Activated naive CD4-positive, alpha-beta T cell treated with anti-CD3 and anti-CD28 coated beads, Interleukin-2, amount 10 ng/mL, durations not matched to agents 7 days and 5 days (primary cell): ENCODE measurements at regions not wholly inside any gene's neighbourhood (a gene's known extent, or its start where the extent isn't known, plus 50 kb on each side); places are given as distances from the start of the nearest gene placed in this dataset.

Source experiments
- CTCF ChIA-PET: fragments of 350-600 bp; sonication (Branson Sonifier 250); formaldehyde crosslinking; loops from one replicate; lab custom pipeline; 2021; ENCODE audit warnings: antibody characterized with exemption; lab: Charles Lee
- DNase-seq: peaks from one replicate; pipeline ENCODE4 v3.0.0-alpha.2; 2020
- H3K27ac Mint-ChIP-seq: one replicate; pipeline ENCODE4 v1.8.0; 2021; ENCODE audit warnings: mild to moderate bottlenecking, moderate library complexity, mixed read lengths
- H3K27me3 Mint-ChIP-seq: one replicate; pipeline ENCODE4 v1.8.0; 2021; ENCODE audit warnings: mild to moderate bottlenecking, mixed read lengths
- H3K36me3 Mint-ChIP-seq: one replicate; pipeline ENCODE4 v1.8.0; 2021; ENCODE audit warnings: mixed read lengths
- H3K4me1 Mint-ChIP-seq: one replicate; pipeline ENCODE4 v1.8.0; 2021; ENCODE audit warnings: mixed read lengths
- H3K4me3 Mint-ChIP-seq: one replicate; pipeline ENCODE4 v1.8.0; 2021; ENCODE audit warnings: mild to moderate bottlenecking, moderate library complexity, mixed read lengths
- H3K9me3 Mint-ChIP-seq: one replicate; pipeline ENCODE4 v1.8.0; 2021; ENCODE audit warnings: mixed read lengths

- Mint-ChIP-seq H3K36me3 (no peaks in the 10 kb centered on the region), H3K9me3 (peaks cover 23% of the 10 kb centered on the region), H3K27me3 (no peaks in the 10 kb centered on the region), H3K27ac (no peak overlapping the region), H3K4me1 (no peaks in the 10 kb centered on the region), H3K4me3 (no peak overlapping the region)
- no peak for DNase-seq
- CTCF ChIA-PET, result no interaction called here
Observed at GRCh38 chr14:84397631-84398030, 1132.3 kb upstream of the FLRT2 start.

GRCh38 chr14:84399296-84399910, 1130.5 kb upstream of the FLRT2 start:
- no peak for DNase-seq
- no peak overlapping the region for H3K27ac Mint-ChIP-seq
- no peaks in the 10 kb centered on the region for H3K27me3 Mint-ChIP-seq
- no peaks in the 10 kb centered on the region for H3K36me3 Mint-ChIP-seq
- no peak overlapping the region for H3K4me3 Mint-ChIP-seq
- CTCF ChIA-PET, result no interaction called here
- H3K9me3 Mint-ChIP-seq, result peaks cover 23% of the 10 kb centered on the region
- no peaks in the 10 kb centered on the region for H3K4me1 Mint-ChIP-seq

- no peaks in the 10 kb centered on the region for H3K36me3 Mint-ChIP-seq
- no peak for DNase-seq
- no peaks in the 10 kb centered on the region for H3K4me1 Mint-ChIP-seq
- no peak overlapping the region for H3K4me3 Mint-ChIP-seq
- H3K27ac Mint-ChIP-seq, result no peak overlapping the region
- H3K27me3 Mint-ChIP-seq, result no peaks in the 10 kb centered on the region
- H3K9me3 Mint-ChIP-seq, result peaks cover 18% of the 10 kb centered on the region
- CTCF ChIA-PET, result no interaction called here
Observed at GRCh38 chr14:84401631-84402030, 1128.3 kb upstream of the FLRT2 start.

GRCh38 chr14:84403585-84403984, 1126.4 kb upstream of the FLRT2 start:
- peaks cover 16% of the 10 kb centered on the region for H3K9me3 Mint-ChIP-seq
- no peaks in the 10 kb centered on the region for H3K36me3 Mint-ChIP-seq
- no peak overlapping the region for H3K27ac Mint-ChIP-seq
- no peaks in the 10 kb centered on the region for H3K27me3 Mint-ChIP-seq
- CTCF ChIA-PET, result no interaction called here
- DNase-seq, result no peak
- no peak overlapping the region for H3K4me3 Mint-ChIP-seq
- no peaks in the 10 kb centered on the region for H3K4me1 Mint-ChIP-seq

GRCh38 chr14:84404246-84404645, 1125.7 kb upstream of the FLRT2 start:
- H3K27ac Mint-ChIP-seq, result no peak overlapping the region
- no peaks in the 10 kb centered on the region for H3K4me1 Mint-ChIP-seq
- no peak for DNase-seq
- no peak overlapping the region for H3K4me3 Mint-ChIP-seq
- H3K27me3 Mint-ChIP-seq, result no peaks in the 10 kb centered on the region
- peaks cover 13% of the 10 kb centered on the region for H3K9me3 Mint-ChIP-seq
- no peaks in the 10 kb centered on the region for H3K36me3 Mint-ChIP-seq
- CTCF ChIA-PET, result no interaction called here

GRCh38 chr14:84409435-84409834, 1120.5 kb upstream of the FLRT2 start:
- H3K9me3 Mint-ChIP-seq, result peaks cover 19% of the 10 kb centered on the region
- no peak for DNase-seq
- H3K4me1 Mint-ChIP-seq, result no peaks in the 10 kb centered on the region
- no peaks in the 10 kb centered on the region for H3K27me3 Mint-ChIP-seq
- H3K27ac Mint-ChIP-seq, result no peak overlapping the region
- H3K36me3 Mint-ChIP-seq, result no peaks in the 10 kb centered on the region
- CTCF ChIA-PET, result no interaction called here
- no peak overlapping the region for H3K4me3 Mint-ChIP-seq

GRCh38 chr14:84410344-84410743, 1119.6 kb upstream of the FLRT2 start:
- Mint-ChIP-seq H3K4me3 (no peak overlapping the region), H3K9me3 (peaks cover 19% of the 10 kb centered on the region), H3K4me1 (no peaks in the 10 kb centered on the region), H3K36me3 (no peaks in the 10 kb centered on the region), H3K27me3 (no peaks in the 10 kb centered on the region), H3K27ac (no peak overlapping the region)
- CTCF ChIA-PET, result no interaction called here
- DNase-seq, result no peak

- DNase-seq, result no peak
- Mint-ChIP-seq H3K27me3 (no peaks in the 10 kb centered on the region), H3K4me1 (no peaks in the 10 kb centered on the region), H3K27ac (no peak overlapping the region), H3K36me3 (no peaks in the 10 kb centered on the region), H3K9me3 (peaks cover 6% of the 10 kb centered on the region), H3K4me3 (no peak overlapping the region)
- CTCF ChIA-PET, result no interaction called here
Observed at GRCh38 chr14:84420221-84420620, 1109.7 kb upstream of the FLRT2 start.

- H3K27ac Mint-ChIP-seq, result no peak overlapping the region
Observed at GRCh38 chr14:84421621-84422020, 1108.3 kb upstream of the FLRT2 start.

GRCh38 chr14:84425968-84426367, 1104.0 kb upstream of the FLRT2 start:
- Mint-ChIP-seq H3K27ac (no peak overlapping the region), H3K4me1 (no peaks in the 10 kb centered on the region), H3K36me3 (no peaks in the 10 kb centered on the region), H3K27me3 (no peaks in the 10 kb centered on the region), H3K9me3 (peaks cover 3% of the 10 kb centered on the region), H3K4me3 (no peak overlapping the region)
- CTCF ChIA-PET, result no interaction called here
- no peak for DNase-seq

More at GRCh38 chr14:84421621-84422020, 1108.3 kb upstream of the FLRT2 start:
- no peak for DNase-seq
- Mint-ChIP-seq H3K36me3 (no peaks in the 10 kb centered on the region), H3K9me3 (peaks cover 7% of the 10 kb centered on the region), H3K27me3 (no peaks in the 10 kb centered on the region), H3K4me1 (no peaks in the 10 kb centered on the region), H3K4me3 (no peak overlapping the region)
- CTCF ChIA-PET, result no interaction called here

- no peaks in the 10 kb centered on the region for H3K36me3 Mint-ChIP-seq
- CTCF ChIA-PET, result no interaction called here
- no peaks in the 10 kb centered on the region for H3K4me1 Mint-ChIP-seq
- H3K27ac Mint-ChIP-seq, result no peak overlapping the region
- no peaks in the 10 kb centered on the region for H3K9me3 Mint-ChIP-seq
- H3K27me3 Mint-ChIP-seq, result no peaks in the 10 kb centered on the region
- no peak overlapping the region for H3K4me3 Mint-ChIP-seq
- DNase-seq, result no peak
Observed at GRCh38 chr14:84432676-84433075, 1097.3 kb upstream of the FLRT2 start.

GRCh38 chr14:84433961-84434360, 1096.0 kb upstream of the FLRT2 start:
- H3K4me3 Mint-ChIP-seq, result no peak overlapping the region
- no peak overlapping the region for H3K27ac Mint-ChIP-seq
- H3K4me1 Mint-ChIP-seq, result no peaks in the 10 kb centered on the region
- no peaks in the 10 kb centered on the region for H3K9me3 Mint-ChIP-seq
- no peak for DNase-seq
- CTCF ChIA-PET, result no interaction called here
- H3K36me3 Mint-ChIP-seq, result no peaks in the 10 kb centered on the region
- H3K27me3 Mint-ChIP-seq, result no peaks in the 10 kb centered on the region

- Mint-ChIP-seq H3K36me3 (no peaks in the 10 kb centered on the region), H3K4me1 (no peaks in the 10 kb centered on the region), H3K4me3 (no peak overlapping the region), H3K27ac (no peak overlapping the region), H3K9me3 (no peaks in the 10 kb centered on the region), H3K27me3 (no peaks in the 10 kb centered on the region)
- CTCF ChIA-PET, result no interaction called here
- DNase-seq, result no peak
Observed at GRCh38 chr14:84435820-84436324, 1094.1 kb upstream of the FLRT2 start.

- Mint-ChIP-seq H3K36me3 (no peaks in the 10 kb centered on the region), H3K4me3 (no peak overlapping the region), H3K27ac (no peak overlapping the region), H3K9me3 (no peaks in the 10 kb centered on the region), H3K27me3 (no peaks in the 10 kb centered on the region), H3K4me1 (no peaks in the 10 kb centered on the region)
- CTCF ChIA-PET, result no interaction called here
- DNase-seq, result no peak
Observed at GRCh38 chr14:84436528-84436927, 1093.4 kb upstream of the FLRT2 start.

GRCh38 chr14:84442521-84442920, 1087.4 kb upstream of the FLRT2 start:
- Mint-ChIP-seq H3K27ac (no peak overlapping the region), H3K27me3 (no peaks in the 10 kb centered on the region), H3K4me3 (no peak overlapping the region), H3K9me3 (peaks cover 8% of the 10 kb centered on the region), H3K4me1 (no peaks in the 10 kb centered on the region), H3K36me3 (no peaks in the 10 kb centered on the region)
- no peak for DNase-seq
- CTCF ChIA-PET, result no interaction called here
